ENCODE measurements at regions not wholly inside any gene's neighbourhood (a gene's known extent, or its start where the extent isn't known, plus 50 kb on each side); places are given as distances from the start of the nearest gene placed in this dataset.
"Not testable (repeated sequence)": the region's sequence is repeated elsewhere in the genome, so short reads cannot be mapped to it uniquely, and the experiment has no call there.

DNA sequence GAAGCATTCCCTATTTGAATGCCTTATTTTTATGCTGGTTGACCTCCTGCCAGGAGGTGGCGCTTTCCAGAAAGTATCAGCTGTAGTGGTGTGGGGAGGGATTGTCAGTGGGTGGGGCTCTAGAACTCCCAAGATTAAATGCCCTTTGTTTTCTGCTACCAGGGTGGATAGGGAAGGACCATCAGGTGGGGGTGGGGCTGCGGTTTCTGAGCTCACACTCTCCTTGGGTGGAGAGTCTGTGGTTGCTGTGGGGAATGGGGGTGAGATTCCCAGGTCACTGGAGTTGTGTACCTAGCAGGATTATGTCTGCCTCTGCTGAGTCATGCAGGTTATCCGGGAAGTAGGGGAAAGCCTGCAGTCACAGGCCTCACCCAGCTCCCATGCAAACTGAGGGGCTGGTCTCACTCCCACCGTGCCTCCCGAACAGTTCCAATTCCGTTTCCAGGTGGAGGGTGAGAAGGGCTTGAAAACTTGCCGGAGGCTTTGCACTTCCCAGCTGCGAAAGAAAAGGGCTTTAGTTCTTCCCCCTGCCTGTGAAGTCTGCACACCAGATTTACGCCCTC, 68.3 kb downstream of the ALG10B start:
- FAIRE-seq, result no peak

DNA sequence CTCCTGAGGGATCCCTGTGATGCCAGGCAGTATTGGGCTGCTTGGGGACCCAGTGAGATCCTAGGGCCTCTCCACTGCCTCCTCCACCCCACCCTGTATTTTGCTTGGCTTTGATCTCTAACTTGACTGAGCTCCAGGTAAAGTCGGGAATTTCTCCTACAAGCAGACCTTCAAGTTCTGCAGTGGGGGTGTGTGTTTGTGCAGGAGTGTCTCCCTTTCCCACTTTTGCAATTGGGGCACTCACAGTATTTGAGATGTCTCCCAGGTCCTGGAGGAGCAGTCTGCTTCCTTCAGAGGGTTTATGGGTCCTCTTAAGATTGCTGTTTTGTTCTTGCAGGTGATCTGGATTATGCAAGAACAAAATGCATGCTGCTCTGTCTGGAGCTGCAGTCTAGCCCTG, 68.9 kb downstream of the ALG10B start:
- no peak for FAIRE-seq

DNA sequence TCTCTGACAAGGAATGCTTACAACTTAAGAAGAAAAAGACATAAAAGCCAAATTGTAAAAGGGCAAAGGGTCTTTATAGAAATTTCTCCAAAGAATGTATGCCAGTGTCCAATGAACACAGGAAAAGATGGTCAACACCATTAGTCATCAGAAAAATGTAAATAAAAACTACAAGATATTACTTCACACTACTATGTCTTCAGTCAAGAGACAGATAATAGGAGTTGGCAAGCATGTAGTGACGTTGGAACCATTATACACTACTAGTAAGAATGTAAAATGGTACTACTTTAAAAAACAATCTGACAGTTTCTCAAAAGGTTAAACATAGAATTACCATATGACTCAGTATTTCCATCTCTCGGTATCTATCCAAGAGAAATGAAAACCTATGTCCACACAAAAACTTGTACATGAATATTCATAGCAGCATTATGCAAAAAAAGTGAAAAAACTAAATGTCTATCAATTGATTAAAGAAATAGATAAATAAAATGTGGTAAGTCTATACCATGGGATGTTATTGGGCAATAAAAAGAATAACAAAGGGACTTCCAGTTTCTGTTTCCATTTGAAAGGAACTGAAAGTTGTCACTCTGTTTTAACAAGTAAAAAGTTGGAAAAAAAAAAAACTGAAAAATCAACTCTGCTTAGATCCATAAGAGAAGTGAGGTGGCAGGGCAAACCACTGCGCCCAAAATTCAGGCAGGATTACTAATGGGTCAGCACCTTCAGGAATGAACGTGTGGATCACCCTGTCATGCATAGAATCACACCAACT, 69.8 kb downstream of the ALG10B start:
- no peak for FAIRE-seq

DNA sequence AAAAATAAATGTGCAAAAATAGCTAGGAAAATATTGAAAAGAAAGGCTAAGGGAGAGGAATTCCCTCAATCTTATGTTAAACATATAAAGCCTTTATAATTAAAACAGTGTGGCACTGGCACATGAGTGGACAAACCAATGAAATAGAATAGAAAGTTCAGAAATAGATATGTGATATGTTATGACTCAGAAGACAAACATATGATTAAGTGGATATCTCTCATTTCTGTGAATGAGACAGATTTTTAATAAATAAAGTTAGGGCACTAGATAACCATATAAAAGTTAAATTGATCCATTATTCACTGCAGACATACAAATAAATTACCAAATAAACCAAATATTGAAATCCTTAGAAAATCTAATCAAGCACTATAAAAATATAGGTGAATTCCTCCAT, 73.0 kb downstream of the ALG10B start:
- FAIRE-seq, result no peak

DNA sequence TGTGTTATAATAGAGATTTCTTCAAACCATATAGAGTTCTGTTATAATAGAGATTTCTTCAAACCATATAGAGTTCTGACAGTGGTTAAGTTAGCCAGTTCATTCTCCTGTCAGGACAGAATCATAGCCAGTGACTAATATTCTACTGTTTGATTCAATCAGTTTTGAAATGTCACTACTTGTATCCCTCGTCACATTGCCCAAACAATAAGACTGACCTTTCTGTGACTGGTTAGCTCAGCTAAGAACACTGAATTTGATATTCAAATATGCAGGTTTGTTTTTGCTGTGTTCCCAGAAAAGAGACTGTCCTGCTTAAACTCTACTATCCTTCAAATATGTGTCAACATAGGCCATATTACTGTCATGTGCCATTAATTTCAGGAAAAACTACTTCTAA, 74.4 kb downstream of the ALG10B start:
- no peak for FAIRE-seq

DNA sequence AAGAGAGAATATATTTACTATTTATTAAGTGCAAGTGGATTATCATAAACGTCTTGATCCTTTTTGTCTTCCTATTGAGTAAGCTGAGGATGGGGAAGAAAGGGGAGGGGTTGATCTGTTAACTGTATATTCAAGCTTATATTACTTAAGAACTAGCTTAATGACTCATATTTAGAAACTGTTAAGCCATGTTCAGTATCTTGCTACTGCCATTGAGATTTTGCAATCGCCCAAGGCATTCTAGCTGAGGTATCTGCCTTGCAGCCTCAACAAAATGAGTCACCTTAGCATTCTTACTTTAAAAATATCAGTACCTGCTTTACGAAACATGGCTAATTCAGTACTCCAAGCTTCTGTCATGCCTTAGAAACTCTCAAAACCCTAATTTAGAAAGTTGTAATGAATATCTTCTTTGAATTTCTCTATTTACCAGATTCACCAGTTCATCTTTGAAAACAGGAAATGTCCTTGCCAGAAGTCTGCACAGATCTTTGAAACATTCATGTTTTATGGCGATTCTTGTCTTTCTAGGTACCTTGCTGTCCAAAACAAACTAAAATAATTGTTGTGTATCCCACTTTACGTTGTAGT, 76.1 kb downstream of the ALG10B start:
- no peak for FAIRE-seq

DNA sequence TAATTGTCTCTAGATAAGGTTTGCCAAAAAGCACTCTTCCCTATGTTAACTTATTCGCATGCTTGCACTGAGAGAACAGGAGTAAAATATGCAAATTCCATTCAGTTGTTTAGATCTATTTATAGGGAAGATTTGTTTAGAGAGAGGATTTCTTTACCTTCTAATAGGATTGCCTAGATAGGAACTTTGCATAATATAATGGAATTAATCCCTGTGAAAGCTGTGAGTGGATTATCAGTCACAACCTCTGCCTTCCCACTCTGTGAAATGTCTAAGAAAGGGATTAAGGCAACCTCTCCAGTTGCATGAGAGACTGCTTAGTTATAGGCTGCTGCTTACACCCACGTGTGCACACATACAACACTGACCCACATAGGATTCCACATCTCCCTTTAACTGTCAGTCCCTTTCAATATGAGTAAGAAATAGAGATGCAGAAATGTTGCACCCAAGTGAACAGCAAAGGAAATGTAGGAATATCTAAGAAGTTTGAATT, 83.2 kb downstream of the ALG10B start:
- FAIRE-seq, result no peak

DNA sequence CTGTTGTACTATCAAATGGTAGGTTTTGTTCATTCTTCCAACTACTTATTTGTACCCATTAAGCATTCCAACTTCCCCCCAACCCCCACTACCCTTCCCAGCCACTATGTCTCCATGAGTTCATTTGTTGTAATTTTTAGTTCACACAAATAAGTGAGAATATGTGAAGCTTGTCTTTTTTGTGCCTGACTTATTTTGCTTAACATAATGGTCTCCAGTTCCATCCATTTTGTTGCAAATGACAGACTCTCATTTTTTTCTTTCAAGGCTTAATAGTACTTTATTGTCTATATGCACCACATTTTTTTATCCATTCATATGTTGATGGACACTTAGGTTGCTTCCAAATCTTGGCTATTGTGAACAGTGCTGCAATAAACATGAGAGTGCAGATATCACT, 86.2 kb downstream of the ALG10B start:
- no peak for FAIRE-seq

DNA sequence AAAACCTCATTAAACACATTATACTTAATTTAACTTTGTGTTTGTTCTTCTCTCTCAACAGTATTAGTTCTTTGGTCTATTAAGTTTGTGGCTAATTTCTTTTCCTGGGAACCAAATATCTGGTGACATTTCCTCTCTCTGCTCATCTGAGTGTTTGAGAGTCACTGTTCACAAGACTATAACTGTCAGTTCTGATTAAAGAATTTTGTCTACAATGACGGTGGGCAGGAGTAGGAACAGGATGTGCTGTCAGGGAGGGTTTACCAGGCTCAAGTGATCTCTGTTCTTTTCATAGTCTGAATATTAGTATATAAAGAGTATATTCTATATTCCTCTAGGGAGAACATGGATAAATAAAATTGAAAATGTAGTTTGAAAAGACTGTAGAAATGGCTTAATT, 92.9 kb downstream of the ALG10B start:
- FAIRE-seq, result no peak

DNA sequence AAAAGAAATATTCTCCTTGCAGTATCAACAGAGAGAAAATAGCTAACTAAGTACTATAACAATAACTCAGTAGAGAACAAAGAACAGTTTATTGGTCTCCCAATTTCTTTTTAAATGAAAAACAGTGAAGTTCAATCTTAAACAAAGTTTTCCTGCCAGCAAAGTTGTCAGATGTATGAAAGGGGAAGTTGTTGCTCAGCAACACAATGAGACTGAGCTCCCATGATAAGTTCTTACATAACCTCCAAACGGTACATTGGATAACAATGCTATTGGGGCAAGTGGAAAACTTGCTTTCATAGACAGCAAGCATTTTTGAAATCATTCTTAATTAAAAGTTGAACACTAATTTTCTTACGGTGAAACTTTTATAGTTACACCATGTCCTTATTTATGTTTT, 94.9 kb downstream of the ALG10B start:
- no peak for FAIRE-seq

DNA sequence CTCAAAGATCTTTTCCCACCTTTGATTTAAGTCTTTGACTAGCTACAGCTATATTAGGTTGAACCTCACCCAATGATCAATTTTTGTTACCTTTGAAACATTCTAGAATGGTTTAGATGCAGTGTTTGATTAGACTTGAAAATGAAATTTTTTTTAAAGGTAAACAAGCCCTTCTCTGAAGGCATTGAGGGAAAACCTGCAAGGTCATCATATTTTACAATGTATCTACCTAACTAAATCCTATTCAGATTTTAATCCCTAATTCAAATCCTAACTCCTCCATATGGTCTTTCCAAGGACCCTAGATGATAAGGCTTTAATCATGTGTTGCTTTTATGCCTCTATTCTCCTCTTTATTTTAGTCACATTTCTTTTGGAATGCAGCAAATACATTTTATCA, 95.4 kb downstream of the ALG10B start:
- FAIRE-seq, result no peak

DNA sequence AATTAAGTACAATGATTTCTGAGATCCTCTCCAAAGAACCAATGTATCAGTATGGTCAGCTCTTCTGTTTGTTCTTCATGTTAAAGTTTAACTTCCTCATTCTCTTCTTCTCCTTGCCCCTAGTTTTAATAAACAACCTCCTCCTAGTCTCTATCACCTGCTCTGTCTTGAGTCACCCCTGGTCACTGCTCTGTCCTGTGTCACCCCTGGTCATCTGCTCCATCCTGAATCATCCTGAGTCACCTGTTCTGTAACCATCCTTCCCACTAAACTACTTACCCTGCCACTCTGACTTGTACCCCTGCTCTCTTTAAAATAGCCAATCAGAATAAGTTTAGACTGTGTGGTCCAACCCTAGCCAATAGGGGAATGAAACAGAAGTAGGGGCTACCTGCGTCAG, 100.5 kb downstream of the ALG10B start:
- no peak for FAIRE-seq

DNA sequence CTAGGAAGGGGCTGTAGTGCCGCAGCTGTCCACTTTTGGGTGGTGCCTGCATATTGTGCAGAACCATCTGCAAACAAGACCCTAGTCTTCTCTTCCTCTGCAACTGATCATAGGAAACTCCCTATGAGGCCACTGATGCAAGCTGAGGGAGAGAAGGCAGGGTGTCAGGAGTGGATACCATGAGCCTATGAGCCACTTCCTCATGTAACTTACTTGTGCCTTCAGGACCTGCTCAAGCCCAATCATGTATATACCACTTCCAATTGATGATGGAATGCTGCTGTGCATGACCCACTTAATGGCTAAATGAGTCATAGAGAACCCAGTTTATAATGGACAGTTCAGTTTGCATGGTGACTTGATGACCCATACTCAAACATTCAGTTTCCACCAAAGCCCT, 107.9 kb downstream of the ALG10B start:
- FAIRE-seq, result no peak

DNA sequence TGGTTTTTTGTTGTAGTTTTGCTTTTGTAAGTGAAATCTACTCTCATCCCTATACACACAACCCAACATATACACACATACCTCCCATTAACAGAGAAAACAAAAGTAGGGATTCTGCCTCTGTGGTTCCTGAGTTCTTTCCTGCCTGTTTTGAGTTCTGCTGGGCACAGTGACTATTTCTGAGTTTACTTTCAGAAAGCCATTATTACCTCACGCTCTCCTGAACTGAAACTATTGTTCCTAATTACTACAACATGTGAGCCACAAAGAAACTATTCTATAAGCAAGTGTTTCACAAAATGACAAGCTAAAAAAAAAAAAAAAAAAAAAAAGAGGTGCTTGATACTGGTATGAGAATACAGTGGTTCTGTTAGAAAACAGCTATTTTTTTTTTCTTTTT, 110.9 kb downstream of the ALG10B start:
- no peak for FAIRE-seq

DNA sequence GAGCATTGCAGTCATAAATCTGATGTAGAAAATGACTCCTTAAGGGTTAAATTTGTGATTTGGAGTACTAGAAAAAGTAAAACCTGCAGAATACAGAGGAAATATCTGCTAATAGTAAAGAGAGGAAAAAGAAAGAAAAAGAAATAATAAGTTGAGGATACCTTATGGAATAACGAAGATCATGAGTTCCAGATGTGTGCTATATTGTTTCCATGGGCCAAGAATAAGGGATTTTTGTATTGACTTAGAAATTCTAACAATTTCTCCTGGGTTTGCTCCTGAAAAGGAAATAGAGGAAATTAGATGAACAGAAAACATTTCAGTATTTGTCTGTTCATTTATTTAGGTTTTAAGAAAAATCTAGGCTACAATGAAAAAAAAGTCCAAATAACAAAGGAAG, 115.3 kb downstream of the ALG10B start:
- no peak for FAIRE-seq

DNA sequence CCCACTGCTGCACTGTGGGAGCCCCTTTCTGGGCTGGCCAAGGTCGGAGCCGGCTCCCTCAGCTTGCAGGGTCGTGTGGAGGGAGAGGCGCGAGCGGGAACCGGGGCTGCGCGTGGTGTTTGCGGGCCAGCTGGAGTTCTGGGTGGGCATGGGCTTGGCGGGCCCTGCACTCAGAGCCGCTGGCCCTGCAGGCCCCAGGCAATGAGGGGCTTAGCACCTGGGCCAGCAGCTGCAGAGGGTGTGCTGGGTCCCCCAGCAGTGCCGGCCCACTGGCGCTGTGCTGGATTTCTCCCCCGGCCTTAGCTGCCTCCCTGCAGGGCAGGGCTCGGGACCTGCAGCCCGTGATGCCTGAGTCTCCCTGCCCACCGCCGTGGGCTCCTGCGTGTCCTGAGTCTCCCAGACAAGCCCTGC, 125.3 kb downstream of the ALG10B start:
- FAIRE-seq, result not testable (repeated sequence)

DNA sequence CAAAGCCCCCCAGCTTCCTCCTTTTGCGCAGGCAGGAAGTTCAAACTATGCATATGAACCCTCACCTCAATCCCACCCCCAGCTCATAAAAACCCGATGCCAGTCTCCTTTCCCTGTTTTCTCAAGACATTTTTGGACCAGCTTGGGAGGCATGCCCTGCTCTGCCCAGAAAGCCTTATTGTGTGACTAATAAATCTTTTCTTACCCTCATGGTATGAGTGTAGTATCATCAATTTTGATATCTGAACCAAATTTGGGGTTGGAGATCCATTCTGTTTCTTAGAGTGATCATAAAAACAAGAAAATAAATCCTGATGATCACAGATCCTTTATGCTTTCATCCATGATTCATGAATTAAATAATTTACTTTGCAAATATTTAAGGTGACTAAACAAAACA, 128.5 kb downstream of the ALG10B start:
- FAIRE-seq, result no peak

DNA sequence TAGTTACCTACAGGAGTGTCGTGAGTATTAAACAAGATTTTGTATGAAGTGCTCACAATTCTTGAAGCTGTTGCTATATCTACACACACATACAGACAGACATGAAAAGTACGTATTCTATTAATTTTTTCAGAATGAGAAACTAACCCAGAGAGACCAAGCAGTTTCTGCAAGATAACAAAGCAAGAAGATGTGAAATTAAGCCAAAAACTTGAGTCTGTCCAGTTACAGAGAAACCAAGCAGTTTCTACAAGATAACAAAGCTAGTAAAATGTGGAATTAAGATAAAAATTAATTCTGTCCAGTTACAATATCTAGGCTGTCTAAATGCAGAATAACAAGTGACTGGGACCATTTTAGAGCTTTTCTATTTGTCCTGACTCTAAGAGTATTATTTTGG, 132.4 kb downstream of the ALG10B start:
- FAIRE-seq, result no peak

DNA sequence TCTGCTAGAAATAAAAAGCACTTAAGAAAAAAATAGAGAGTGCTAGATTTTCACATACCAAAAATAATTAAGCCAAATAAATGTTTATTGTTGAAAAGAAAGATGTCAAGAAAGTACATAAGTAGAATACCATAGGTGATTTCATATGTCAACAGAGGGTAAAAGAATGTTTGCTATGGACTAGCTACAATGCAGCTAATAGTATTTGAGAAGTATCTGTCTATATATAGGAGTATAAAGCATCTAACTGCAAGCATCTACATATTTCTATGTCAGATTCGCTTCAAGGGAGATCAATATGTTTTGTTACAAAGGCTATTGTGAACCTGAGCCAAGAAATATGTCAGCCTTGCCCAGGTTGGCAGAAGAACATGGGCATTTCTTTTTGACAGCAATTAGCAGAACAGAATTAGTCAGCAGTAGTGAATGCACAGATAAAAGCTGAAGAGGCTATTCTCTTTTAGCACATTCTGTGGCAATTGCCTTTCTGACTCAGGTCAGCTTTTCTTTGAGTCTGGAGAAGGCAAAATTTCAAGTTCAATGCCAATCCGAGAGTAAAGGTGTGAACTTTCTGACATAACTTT, 140.1 kb downstream of the ALG10B start:
- no peak for FAIRE-seq

DNA sequence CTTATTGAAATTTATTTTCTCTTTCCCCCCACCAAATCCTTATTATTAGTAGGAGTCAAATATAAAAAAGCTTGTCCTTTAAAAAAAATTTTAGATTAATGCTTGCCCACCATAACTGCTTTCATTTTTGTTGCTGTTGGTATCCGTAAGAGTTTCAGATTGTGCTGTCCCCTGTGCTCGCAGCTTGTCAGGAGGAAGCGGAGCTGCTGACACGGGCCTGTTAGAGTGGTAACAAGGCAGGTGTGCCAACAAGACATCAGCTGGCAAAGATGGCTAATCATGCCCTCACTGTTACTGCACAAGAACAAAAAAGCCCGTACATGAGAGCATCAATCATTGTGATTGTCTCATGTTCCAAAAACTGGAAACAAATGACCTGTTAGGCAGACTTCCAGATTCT, 148.4 kb downstream of the ALG10B start:
- no peak for FAIRE-seq

DNA sequence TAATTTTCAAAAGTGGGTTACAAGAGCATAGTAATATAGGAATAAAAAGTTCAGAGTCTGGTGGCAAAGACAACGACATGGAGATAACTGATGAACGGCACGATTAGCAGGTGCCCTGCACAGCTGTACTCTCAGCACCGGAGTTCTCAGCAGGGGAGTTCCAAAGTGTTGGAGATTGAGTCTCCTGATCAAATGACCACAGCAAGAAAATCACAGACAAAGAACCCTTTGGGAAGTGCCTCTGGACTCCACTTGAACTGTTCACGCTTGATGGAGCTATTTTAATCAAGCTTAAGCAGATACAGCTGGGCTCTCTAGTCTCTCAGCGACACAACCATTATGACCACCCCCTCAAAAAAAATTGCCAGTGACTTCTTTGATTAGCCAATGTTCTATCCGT, 153.1 kb downstream of the ALG10B start:
- FAIRE-seq, result no peak

DNA sequence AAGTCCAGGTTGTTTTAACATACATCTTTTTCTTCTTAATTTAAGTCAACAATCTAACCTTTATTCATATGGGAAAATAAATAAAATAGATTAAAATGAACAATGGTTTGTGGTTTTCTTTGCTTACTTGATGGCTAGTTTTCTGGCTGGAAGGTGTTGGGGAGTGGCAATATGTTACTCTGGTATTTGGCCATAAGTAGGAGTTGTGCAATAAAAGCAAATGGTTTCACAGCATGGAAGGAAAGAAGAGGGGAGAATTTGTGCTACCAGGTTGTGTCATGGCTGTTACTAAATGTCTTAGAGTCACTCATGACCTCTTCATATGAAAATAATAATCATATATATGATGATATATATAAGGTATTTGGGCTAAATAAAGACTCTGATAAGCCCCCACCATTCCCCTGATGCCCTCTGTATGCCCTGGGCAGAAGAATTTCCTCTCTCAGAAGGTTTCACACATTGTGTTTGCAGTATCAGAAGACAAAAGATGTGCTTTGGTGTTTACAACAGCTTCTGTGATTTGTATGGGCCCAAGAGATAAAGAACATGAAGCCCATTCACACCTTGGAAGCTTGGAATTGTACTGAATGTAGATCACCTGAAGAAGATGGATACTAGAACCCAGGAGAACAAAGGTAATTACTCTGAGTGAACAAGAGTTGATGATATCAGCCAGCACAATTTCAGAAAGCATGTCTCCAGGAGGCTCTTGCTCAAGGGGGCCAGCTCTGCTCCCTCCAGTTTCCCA, 160.9 kb downstream of the ALG10B start:
- FAIRE-seq, result no peak

DNA sequence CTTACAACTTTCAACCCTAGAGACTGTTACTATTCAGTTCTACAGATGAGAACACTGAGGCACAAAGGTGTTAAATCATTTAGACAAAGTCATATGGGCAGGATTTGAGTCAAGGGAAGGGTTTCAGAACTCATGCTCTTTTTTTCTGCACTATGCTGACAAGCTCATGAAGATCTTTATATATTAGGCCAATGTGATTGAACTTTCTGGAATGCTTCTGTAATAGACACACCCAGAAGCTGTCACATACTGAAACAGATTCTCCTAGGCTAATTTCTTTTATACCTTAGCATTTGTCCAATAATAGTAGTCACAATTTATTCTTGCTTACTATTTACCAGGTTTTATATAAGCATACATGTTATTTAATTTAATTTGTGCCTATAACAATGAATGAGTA, 164.0 kb downstream of the ALG10B start:
- no peak for FAIRE-seq

Measured in endometrium (tissue), 2 donors.